ENCODE measurements at regions not wholly inside any gene's neighbourhood (a gene's known extent, or its start where the extent isn't known, plus 50 kb on each side); places are given as distances from the start of the nearest gene placed in this dataset.
A peak's percentile ranks its signal among the peaks of the same experiment; 100 is the strongest.

GRCh38 chr1:90405726-90406125 lies 311.4 kb downstream of the BARHL2 start:
- no peak for DNase-seq (ENCODE audit: low read depth)
- H3K4me3 ChIP-seq (ENCODE audit: low read depth, low read length), result no peak overlapping the region
- no peak for TF ChIP-seq CTCF (IDR thresholded peaks at IDR 0.05; ENCODE audit: control insufficient read depth, extremely low read depth, insufficient read depth)

- peak; percentile 10 for DNase-seq (ENCODE audit: low read depth)
Observed at GRCh38 chr1:90402893-90403849, 313.9 kb downstream of the BARHL2 start.

GRCh38 chr1:90400131-90400530 lies 317.0 kb downstream of the BARHL2 start:
- H3K4me3 ChIP-seq (ENCODE audit: low read depth, low read length), result no peak overlapping the region
- TF ChIP-seq CTCF (IDR thresholded peaks at IDR 0.05; ENCODE audit: control insufficient read depth, extremely low read depth, insufficient read depth), result no peak
- no peak for DNase-seq (ENCODE audit: low read depth)

More at GRCh38 chr1:90402893-90403849, 313.9 kb downstream of the BARHL2 start:
- TF ChIP-seq CTCF (IDR thresholded peaks at IDR 0.05; ENCODE audit: control insufficient read depth, extremely low read depth, insufficient read depth), result no peak
- H3K4me3 ChIP-seq (ENCODE audit: low read depth, low read length), result no peak overlapping the region

- DNase-seq (ENCODE audit: low read depth), result no peak
- TF ChIP-seq CTCF (IDR thresholded peaks at IDR 0.05; ENCODE audit: control insufficient read depth, extremely low read depth, insufficient read depth), result no peak
- H3K4me3 ChIP-seq (ENCODE audit: low read depth, low read length), result no peak overlapping the region
Observed at GRCh38 chr1:90396917-90397316, 320.2 kb downstream of the BARHL2 start.

GRCh38 chr1:90394247-90394646 lies 322.9 kb downstream of the BARHL2 start:
- TF ChIP-seq CTCF (IDR thresholded peaks at IDR 0.05; ENCODE audit: control insufficient read depth, extremely low read depth, insufficient read depth), result no peak
- H3K4me3 ChIP-seq (ENCODE audit: low read depth, low read length), result no peak overlapping the region
- no peak for DNase-seq (ENCODE audit: low read depth)

GRCh38 chr1:90393025-90393424 lies 324.1 kb downstream of the BARHL2 start:
- no peak for TF ChIP-seq CTCF (IDR thresholded peaks at IDR 0.05; ENCODE audit: control insufficient read depth, extremely low read depth, insufficient read depth)
- no peak for DNase-seq (ENCODE audit: low read depth)
- H3K4me3 ChIP-seq (ENCODE audit: low read depth, low read length), result no peak overlapping the region

Data from LNCaP clone FGC (cell line).